Stimulated activated naive CD8-positive, alpha-beta T cell treated with anti-CD3 and anti-CD28 coated beads, Interleukin-15, Interleukin-2, amounts not matched to agents 100 ng/mL and 50 ng/mL, for 24 hours (primary cell): ENCODE measurements at regions not wholly inside any gene's neighbourhood (a gene's known extent, or its start where the extent isn't known, plus 50 kb on each side); places are given as distances from the start of the nearest gene placed in this dataset.

Source experiments
- H3K27ac Mint-ChIP-seq: one replicate; pipeline ENCODE4 v1.8.0; 2021; ENCODE audit warnings: mild to moderate bottlenecking, mixed read lengths
- H3K27me3 Mint-ChIP-seq: one replicate; pipeline ENCODE4 v1.8.0; 2021; ENCODE audit warnings: mixed read lengths
- H3K36me3 Mint-ChIP-seq: one replicate; pipeline ENCODE4 v1.8.0; 2021; ENCODE audit warnings: low read depth, mixed read lengths
- H3K4me1 Mint-ChIP-seq: one replicate; pipeline ENCODE4 v1.8.0; 2021; ENCODE audit warnings: low read depth, mixed read lengths
- H3K4me3 Mint-ChIP-seq: one replicate; pipeline ENCODE4 v1.8.0; 2021; ENCODE audit warnings: mild to moderate bottlenecking, mixed read lengths
- H3K9me3 Mint-ChIP-seq: one replicate; pipeline ENCODE4 v1.8.0; 2021; ENCODE audit warnings: mixed read lengths

DNA sequence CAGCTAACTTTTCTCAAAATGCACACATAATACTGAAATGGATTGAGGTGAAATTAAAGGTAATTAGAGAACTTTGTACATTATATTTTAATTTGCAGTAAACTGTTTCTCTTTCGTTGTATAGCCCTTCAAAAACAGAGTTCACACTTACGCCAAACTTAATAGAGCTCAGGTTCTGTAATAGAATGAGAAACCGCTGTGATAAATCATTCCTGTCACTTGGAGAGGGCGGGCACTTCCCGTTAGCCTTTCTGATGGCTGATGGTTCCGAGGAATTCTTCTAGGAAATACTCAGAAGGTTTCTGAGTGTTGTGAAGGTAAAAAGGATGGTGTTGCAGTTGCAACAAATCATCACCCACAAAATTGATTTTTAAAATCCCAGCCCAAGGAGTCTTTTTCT is 155.8 kb upstream of the ALKAL2 start:
- Mint-ChIP-seq H3K9me3 (no peaks in the 10 kb centered on the region), H3K27ac (no peak overlapping the region), H3K27me3 (no peaks in the 10 kb centered on the region), H3K36me3 (no peaks in the 10 kb centered on the region), H3K4me3 (no peak overlapping the region), H3K4me1 (peaks cover 15% of the 10 kb centered on the region)

DNA sequence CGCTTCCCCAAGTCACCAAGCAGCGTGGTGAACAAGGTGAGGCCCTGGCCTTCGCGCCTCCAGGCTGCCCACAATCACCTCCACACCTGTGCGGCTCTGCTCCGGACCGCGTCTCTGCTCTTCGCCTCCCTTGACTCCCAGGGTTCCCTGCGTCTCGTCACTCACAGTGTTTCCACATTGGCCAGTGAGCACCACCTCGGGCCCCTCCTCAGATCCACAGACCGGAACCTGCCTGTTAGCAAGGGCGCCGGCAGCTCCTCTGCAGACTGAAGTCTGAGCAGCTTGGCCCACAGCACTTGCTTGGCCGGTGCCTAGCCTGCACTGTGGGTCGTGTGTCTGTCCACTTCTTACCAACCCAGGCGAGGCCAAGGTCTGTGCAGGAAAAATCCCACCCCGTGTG is 155.3 kb upstream of the ALKAL2 start:
- Mint-ChIP-seq H3K36me3 (no peaks in the 10 kb centered on the region), H3K4me3 (no peak overlapping the region), H3K4me1 (peaks cover 21% of the 10 kb centered on the region), H3K27me3 (no peaks in the 10 kb centered on the region), H3K27ac (no peak overlapping the region), H3K9me3 (no peaks in the 10 kb centered on the region)

DNA sequence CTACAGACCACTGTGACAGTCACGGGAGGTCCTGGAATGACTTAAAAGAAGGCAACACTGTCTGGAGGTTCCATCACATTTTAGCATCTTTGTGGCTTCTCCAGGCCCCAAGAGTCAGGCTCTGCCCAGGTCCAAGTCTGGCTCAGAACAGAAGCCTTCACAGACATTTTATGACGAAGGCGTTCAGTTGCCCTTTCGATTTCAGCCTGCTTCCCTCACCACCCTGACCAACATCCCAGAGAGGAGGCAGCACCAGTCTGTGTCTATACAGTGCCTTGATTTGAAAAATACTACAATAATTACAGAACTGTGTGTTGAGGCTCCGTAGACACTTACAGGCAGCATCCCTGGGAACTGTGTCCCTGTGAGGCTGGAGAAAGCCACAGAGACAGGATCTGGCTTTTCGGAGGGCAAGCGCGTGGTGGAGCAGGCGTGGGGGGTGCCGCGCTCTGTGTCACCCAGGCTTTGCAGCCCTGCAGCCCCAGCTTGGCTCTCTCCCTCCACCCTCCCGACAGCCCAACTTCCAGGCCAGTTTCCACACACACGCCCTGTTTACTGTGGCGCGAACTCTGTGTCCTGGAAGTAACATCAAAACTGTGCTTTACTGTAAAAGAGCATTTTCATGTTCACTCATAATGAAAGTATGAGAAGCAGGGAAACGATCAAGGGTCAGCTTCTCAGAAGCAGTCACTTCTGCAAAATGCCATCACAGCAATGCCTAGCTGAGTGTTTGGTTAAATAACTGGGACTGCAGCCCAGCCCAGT is 153.5 kb upstream of the ALKAL2 start:
- Mint-ChIP-seq H3K9me3 (no peaks in the 10 kb centered on the region), H3K27me3 (no peaks in the 10 kb centered on the region), H3K27ac (no peak overlapping the region), H3K36me3 (no peaks in the 10 kb centered on the region), H3K4me3 (no peak overlapping the region), H3K4me1 (peaks cover 31% of the 10 kb centered on the region)

DNA sequence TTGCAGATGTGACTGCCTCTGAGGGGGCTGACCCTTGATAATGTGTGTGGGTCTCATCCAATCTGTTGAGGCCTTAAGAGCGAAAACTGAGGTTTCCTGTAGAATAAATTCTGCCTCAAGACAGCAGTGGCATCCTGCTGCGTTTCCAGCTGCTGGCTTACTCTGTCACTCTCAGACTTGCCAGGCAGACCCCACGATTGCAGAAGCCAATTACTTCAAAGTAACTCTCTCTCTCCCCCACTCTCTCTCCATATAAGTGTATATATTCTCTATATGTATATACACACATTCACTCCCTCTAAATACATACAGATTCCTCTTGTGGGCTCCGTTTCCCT is 152.5 kb upstream of the ALKAL2 start:
- no peak overlapping the region for H3K4me3 Mint-ChIP-seq
- H3K9me3 Mint-ChIP-seq, result no peaks in the 10 kb centered on the region
- peaks cover 26% of the 10 kb centered on the region for H3K4me1 Mint-ChIP-seq
- H3K36me3 Mint-ChIP-seq, result no peaks in the 10 kb centered on the region
- H3K27ac Mint-ChIP-seq, result no peak overlapping the region
- no peaks in the 10 kb centered on the region for H3K27me3 Mint-ChIP-seq

DNA sequence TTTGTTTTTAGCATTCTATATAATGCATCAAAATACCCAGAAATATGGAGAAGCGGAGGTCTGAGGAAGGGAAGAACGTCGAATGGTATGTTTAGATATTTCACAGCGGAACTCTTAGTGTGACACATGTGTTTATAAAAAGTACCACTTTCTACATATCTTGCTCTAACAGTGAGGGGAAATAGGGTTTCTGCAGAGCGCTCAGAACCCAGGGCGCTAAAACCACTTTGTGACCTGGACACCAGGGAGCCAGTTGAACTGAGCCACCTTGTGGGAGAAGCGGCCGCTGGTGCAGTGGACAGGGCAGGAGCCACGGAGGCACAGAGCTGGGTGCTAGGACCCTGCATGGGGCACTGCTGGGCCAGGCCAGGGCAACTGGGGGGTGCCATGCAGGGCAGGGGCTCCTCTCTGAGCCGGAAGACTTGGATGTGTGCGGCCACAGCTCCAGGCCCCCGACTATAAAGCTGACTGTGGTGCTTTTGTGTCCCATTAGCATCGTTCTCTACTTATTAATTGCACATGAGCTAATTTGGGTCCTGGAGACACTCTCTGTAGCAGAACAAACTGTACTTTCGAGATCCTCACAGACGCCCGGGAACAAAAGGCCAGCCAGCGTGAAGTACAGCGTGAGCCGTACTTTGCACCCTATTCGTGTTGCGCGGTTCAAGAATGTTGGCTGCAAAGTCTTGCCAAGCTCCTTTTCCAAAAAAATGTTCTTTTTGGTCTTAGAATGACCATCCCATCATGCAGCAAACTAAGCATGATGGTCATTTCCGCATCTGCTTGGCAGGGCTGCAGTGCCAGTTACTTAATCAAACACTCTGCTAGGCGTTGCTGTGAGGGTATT is 151.9 kb upstream of the ALKAL2 start:
- Mint-ChIP-seq H3K9me3 (no peaks in the 10 kb centered on the region), H3K27me3 (no peaks in the 10 kb centered on the region), H3K36me3 (no peaks in the 10 kb centered on the region), H3K27ac (no peak overlapping the region), H3K4me3 (no peak overlapping the region), H3K4me1 (peaks cover 22% of the 10 kb centered on the region)

DNA sequence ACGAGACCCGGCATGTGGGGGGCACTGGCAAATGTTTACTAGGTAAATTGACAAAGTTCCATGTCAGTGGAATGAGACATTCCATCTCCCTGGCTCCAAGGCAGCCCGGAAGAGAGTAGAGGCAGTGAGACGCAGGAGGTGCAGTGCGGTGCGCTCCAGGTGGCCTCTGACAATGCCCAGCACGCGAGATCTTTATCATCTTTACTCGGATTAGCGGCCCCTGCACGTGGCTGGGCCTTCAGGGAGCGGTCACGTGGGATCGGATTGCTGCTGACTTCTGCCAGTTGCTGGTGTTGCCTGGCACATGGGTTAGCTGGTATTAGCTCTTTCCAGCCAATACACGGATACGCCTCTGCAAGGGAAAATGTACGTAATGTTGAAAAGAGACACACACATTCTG is 151.2 kb upstream of the ALKAL2 start:
- Mint-ChIP-seq H3K4me3 (no peak overlapping the region), H3K9me3 (no peaks in the 10 kb centered on the region), H3K4me1 (peaks cover 22% of the 10 kb centered on the region), H3K36me3 (no peaks in the 10 kb centered on the region), H3K27ac (no peak overlapping the region), H3K27me3 (no peaks in the 10 kb centered on the region)

DNA sequence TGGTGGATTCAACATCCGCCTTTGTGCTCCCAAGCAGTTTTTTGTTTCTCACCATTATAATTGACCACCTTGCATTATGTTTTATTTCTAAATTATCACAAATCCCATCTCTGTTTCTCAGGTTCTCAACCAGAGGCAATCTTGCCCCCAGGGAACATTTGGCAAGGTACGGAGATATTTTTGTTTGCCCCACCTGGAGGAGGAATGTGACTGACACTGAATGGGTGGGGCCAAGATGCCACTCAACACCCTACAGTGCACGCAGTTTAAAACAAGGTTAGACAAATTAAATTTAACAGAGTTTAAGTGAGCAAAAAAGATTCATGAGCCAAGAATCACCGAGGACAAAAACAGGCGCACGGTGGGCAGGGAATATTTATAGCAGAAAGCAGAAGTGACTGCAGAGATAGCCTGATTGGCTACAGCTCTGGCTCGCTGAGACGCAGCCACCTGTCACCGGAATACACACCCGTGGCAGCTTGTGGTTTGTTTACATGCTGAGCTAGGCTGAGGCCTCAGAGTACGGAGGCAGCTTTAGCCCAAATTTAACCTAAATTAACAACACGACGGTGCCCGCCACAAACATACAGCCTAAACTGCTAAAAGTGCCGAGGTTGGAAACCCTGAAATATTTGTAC is 150.0 kb upstream of the ALKAL2 start:
- Mint-ChIP-seq H3K4me3 (peak overlapping the region; percentile 64), H3K27ac (peak overlapping the region; percentile 23), H3K27me3 (no peaks in the 10 kb centered on the region), H3K4me1 (peaks cover 22% of the 10 kb centered on the region), H3K9me3 (no peaks in the 10 kb centered on the region), H3K36me3 (no peaks in the 10 kb centered on the region)

DNA sequence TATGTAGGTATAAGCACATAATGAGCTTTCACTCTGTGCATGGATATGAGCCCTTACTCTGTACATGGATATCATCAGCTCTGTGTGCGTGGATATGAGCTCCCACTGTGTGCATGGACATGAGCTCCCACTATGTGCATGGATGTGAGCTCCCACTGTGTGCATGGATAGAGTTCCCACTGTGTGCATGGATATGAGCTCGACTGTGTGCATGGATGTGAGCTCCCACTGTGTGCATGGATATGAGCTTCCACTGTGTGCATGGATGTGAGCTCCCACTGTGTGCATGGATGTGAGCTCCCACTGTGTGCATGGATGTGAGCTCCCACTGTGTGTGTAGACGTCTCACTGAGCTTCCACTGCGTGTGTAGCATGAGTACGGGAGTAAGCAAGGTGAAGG is 149.3 kb upstream of the ALKAL2 start:
- Mint-ChIP-seq H3K27ac (no peak overlapping the region), H3K36me3 (no peaks in the 10 kb centered on the region), H3K9me3 (no peaks in the 10 kb centered on the region), H3K27me3 (no peaks in the 10 kb centered on the region), H3K4me1 (peaks cover 22% of the 10 kb centered on the region), H3K4me3 (no peak overlapping the region)

DNA sequence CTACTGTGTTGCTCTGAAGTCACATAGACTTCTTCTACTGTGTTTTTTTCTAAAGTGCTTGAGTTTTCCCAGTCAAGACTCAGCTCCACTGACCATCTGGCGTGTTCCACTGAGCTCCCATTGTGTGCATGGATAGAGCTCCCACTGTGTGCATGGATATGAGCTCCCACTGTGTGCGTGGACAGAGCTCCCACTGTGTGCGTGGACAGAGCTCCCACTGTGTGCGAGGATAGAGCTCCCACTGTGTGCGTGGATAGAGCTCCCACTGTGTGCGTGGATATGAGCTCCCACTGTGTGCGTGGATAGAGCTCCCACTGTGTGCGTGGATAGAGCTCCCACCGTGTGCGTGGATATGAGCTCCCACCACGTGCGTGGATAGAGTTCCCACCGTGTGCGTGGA is 148.3 kb upstream of the ALKAL2 start:
- Mint-ChIP-seq H3K27ac (no peak overlapping the region), H3K9me3 (no peaks in the 10 kb centered on the region)

DNA sequence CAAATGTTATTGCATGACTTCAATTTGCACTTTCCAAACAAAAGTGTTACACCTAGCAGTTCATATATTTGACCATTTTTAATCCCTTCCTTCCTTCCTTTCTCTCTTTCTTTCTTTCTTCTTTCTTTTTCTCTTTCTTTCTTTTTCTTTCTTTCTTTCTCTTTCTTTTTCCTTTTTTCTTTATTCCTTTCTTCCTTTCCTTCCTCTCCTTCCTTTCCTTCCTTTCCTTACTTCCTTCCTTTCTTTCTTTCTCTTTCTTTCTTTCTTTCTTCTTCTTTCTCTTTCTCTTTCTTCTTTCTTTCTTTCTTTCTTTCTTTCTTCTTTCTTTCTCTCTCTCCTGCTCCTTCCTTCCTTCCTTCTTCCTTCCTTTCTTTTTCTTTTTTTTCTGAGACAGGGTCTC is 146.7 kb upstream of the ALKAL2 start:
- H3K9me3 Mint-ChIP-seq, result no peaks in the 10 kb centered on the region
- H3K36me3 Mint-ChIP-seq, result no peaks in the 10 kb centered on the region
- no peak overlapping the region for H3K27ac Mint-ChIP-seq
- H3K4me1 Mint-ChIP-seq, result peaks cover 37% of the 10 kb centered on the region
- no peak overlapping the region for H3K4me3 Mint-ChIP-seq
- H3K27me3 Mint-ChIP-seq, result no peaks in the 10 kb centered on the region

More for the DNA sequence above, 148.3 kb upstream of the ALKAL2 start:
- Mint-ChIP-seq H3K27me3 (no peaks in the 10 kb centered on the region), H3K4me1 (peaks cover 22% of the 10 kb centered on the region), H3K4me3 (no peak overlapping the region), H3K36me3 (no peaks in the 10 kb centered on the region)

DNA sequence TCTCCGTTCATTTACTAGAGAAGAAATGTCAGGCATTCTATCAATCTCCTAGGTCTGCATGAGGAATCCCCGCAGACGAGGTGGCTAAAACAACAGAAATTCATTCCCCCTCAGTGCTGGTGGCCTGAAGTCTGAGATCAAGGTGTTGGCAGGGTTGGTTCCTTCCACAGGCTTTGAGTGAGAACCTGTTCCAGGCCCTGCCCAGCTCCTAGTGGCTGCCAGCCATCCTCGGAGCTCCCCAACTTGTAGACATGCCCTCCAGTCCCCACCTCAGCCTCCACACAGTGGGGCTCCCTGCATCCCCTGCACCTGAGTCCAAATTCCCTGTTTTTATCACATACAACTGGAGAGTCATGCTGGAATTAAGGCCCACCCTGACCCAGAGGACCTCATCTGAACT is 145.3 kb upstream of the ALKAL2 start:
- no peak overlapping the region for H3K27ac Mint-ChIP-seq
- peaks cover 33% of the 10 kb centered on the region for H3K4me1 Mint-ChIP-seq
- no peak overlapping the region for H3K4me3 Mint-ChIP-seq
- no peaks in the 10 kb centered on the region for H3K27me3 Mint-ChIP-seq
- H3K36me3 Mint-ChIP-seq, result no peaks in the 10 kb centered on the region
- no peaks in the 10 kb centered on the region for H3K9me3 Mint-ChIP-seq

DNA sequence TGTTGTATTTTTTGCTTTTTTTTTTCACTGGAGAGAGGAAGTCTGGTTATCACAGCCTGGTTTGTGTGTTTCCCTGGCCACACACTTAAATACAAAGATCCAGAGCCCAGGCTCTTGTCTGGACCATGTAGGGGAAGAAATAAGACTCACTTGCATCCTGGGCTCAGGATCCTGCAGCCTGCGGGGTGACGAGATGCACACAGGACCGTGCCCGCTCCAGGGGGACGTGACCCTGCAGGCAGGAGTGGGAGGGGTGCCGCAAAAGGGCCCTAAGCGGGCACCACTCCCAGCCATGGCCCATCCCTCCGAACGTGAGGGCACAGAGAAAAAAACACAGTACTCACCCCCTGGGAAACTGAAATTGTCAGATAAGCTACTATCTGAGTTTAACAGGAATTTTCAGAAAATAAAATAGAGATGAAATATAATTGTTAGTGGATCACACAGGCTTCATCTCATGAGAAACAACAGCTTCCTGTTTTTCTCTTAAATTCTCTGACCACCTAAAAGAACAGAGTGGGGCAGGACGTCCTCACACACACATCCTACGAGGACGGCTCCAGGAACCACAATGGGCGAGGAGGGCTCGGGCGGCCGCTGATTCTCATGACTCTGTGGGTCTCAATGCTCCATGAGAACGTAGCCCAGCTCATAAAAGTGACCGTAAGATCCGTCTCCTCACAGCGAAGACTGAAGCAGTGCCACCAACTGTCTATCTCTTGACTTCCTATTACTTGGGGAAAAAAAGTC is 142.6 kb upstream of the ALKAL2 start:
- H3K36me3 Mint-ChIP-seq, result no peaks in the 10 kb centered on the region
- peak overlapping the region; percentile 80 for H3K27ac Mint-ChIP-seq
- no peaks in the 10 kb centered on the region for H3K27me3 Mint-ChIP-seq
- peak overlapping the region; percentile 81 for H3K4me3 Mint-ChIP-seq
- H3K9me3 Mint-ChIP-seq, result no peaks in the 10 kb centered on the region
- peaks cover 22% of the 10 kb centered on the region for H3K4me1 Mint-ChIP-seq

DNA sequence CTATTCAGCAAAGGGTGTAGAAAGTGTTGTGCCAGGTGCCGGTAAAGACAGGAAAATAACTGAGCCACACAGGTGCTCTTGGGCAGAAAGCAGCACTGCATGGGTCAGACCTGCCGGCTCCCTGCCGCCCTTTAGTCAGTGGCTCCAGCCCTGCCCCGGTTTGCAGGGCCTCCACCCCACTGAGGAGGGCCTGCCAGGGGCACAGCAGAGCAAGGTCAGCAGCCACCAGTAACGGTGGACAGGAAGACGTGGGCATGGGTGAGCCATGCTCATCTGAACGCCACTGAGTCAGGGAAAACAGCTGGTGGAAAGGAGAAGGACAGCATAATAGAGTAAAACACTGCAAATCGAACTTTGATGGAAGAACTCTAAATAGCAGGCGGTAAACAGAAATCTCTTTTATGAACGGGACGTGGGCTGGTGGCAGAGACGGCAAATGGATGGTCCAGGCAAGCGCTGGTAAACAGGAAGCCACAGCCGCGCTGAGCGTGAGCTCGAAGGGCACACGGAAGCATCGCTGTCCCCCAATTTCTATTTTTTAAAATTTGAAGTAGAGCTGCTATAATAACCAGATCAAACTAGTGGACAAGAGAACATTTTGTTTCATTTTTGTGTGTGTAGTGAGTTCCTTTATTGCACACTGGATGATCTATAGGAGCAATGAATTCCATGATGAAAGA is 141.8 kb upstream of the ALKAL2 start:
- H3K27ac Mint-ChIP-seq, result peak overlapping the region; percentile 80
- no peaks in the 10 kb centered on the region for H3K27me3 Mint-ChIP-seq
- H3K4me1 Mint-ChIP-seq, result peaks cover 22% of the 10 kb centered on the region

DNA sequence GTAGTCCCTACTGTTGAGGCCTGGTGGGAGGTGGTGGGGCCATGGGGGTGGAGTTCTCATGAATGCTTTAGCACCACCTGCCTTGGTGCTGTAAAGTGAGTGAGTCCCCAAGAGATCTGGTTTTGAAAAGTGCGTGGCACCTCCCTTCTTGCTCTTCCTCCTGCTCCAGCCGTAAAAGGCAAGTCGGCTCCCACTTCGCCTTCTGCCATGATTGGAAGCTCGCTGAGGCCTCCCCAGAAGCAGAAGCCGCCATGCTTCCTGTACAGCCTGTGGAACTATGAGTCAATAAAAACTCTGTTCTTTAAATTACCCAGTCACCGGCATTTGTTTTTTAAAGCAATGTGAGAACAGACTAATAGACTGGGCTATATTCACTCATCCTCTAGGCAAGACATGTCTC is 141.3 kb upstream of the ALKAL2 start:
- Mint-ChIP-seq H3K27me3 (no peaks in the 10 kb centered on the region), H3K9me3 (no peaks in the 10 kb centered on the region), H3K4me3 (peak overlapping the region; percentile 81), H3K36me3 (no peaks in the 10 kb centered on the region), H3K27ac (peak overlapping the region; percentile 80), H3K4me1 (peaks cover 22% of the 10 kb centered on the region)

More for the DNA sequence above, 141.8 kb upstream of the ALKAL2 start:
- H3K36me3 Mint-ChIP-seq, result no peaks in the 10 kb centered on the region
- H3K9me3 Mint-ChIP-seq, result no peaks in the 10 kb centered on the region
- peak overlapping the region; percentile 81 for H3K4me3 Mint-ChIP-seq
